Hepatocyte (in vitro differentiated cells): ENCODE measurements at regions not wholly inside any gene's neighbourhood (a gene's known extent, or its start where the extent isn't known, plus 50 kb on each side); places are given as distances from the start of the nearest gene placed in this dataset.

ENCODE experiments used
- CTCF ChIP-seq: fragments of 200-600 bp; sonication (generic); IDR thresholded peaks from 2 replicates; pipeline ENCODE4 v1.5.1; 2016; ENCODE audit warnings: antibody characterized with exemption, mild to moderate bottlenecking; ENCODE audit not compliant: poor library complexity
- EZH2 ChIP-seq: fragments of 200-600 bp; sonication (generic); IDR thresholded peaks from 2 replicates; pipeline ENCODE4 v1.6.1; 2016; ENCODE audit warnings: antibody characterized with exemption, mild to moderate bottlenecking, borderline replicate concordance
- EZH2phosphoT487 ChIP-seq: fragments of 200-600 bp; sonication (generic); IDR thresholded peaks from one replicate; pipeline ENCODE4 v1.6.1; 2018; ENCODE audit warnings: antibody characterized with exemption, mild to moderate bottlenecking, low read depth, moderate library complexity; ENCODE audit not compliant: unreplicated experiment, severe bottlenecking

- TF ChIP-seq CTCF (no peak), EZH2 (no peak), EZH2phosphoT487 (no peak)
These were observed 151.2 kb downstream of the TANC2 start for GRCh38 chr17:63116967-63117830.
